ENCODE measurements at regions not wholly inside any gene's neighbourhood (a gene's known extent, or its start where the extent isn't known, plus 50 kb on each side); places are given as distances from the start of the nearest gene placed in this dataset.

DNA sequence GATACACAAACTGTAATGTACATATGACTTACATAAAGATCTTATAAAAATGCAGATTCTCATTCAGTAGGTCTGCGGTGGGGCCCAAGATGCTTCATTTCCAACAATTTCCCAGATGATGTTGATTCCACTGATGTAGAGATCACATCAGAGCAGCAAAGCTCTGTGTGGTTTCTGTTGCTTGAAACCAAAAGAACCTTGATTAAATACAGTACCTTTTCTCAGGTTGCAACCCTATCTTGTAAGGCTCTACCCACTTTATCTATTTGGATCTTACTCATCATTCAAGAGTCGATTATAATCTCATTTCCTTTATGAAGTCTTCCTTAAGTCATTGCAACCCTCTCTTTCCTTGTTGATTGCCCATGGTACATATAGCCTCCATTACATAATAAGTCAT, 816.8 kb downstream of the RPA4 start:
- no peak for TF ChIP-seq SIN3A (IDR thresholded peaks at IDR 0.05; ENCODE audit: borderline replicate concordance, insufficient read depth, low read depth, low read length)
- no peak for TF ChIP-seq POLR2AphosphoS5 (IDR thresholded peaks at IDR 0.05; ENCODE audit: low read depth, low read length)
- TF ChIP-seq, protein P1, sequence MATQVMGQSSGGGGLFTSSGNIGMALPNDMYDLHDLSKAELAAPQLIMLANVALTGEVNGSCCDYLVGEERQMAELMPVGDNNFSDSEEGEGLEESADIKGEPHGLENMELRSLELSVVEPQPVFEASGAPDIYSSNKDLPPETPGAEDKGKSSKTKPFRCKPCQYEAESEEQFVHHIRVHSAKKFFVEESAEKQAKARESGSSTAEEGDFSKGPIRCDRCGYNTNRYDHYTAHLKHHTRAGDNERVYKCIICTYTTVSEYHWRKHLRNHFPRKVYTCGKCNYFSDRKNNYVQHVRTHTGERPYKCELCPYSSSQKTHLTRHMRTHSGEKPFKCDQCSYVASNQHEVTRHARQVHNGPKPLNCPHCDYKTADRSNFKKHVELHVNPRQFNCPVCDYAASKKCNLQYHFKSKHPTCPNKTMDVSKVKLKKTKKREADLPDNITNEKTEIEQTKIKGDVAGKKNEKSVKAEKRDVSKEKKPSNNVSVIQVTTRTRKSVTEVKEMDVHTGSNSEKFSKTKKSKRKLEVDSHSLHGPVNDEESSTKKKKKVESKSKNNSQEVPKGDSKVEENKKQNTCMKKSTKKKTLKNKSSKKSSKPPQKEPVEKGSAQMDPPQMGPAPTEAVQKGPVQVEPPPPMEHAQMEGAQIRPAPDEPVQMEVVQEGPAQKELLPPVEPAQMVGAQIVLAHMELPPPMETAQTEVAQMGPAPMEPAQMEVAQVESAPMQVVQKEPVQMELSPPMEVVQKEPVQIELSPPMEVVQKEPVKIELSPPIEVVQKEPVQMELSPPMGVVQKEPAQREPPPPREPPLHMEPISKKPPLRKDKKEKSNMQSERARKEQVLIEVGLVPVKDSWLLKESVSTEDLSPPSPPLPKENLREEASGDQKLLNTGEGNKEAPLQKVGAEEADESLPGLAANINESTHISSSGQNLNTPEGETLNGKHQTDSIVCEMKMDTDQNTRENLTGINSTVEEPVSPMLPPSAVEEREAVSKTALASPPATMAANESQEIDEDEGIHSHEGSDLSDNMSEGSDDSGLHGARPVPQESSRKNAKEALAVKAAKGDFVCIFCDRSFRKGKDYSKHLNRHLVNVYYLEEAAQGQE (IDR thresholded peaks at IDR 0.05; ENCODE audit: insufficient read depth in 1 of 2, low read depth in 2 of 2, low read length in 1 of 2), result no peak
- TF ChIP-seq, protein P2, sequence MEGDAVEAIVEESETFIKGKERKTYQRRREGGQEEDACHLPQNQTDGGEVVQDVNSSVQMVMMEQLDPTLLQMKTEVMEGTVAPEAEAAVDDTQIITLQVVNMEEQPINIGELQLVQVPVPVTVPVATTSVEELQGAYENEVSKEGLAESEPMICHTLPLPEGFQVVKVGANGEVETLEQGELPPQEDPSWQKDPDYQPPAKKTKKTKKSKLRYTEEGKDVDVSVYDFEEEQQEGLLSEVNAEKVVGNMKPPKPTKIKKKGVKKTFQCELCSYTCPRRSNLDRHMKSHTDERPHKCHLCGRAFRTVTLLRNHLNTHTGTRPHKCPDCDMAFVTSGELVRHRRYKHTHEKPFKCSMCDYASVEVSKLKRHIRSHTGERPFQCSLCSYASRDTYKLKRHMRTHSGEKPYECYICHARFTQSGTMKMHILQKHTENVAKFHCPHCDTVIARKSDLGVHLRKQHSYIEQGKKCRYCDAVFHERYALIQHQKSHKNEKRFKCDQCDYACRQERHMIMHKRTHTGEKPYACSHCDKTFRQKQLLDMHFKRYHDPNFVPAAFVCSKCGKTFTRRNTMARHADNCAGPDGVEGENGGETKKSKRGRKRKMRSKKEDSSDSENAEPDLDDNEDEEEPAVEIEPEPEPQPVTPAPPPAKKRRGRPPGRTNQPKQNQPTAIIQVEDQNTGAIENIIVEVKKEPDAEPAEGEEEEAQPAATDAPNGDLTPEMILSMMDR (IDR thresholded peaks at IDR 0.05), result no peak
- TF ChIP-seq TCF7L2 (IDR thresholded peaks at IDR 0.05; ENCODE audit: low read depth, low read length), result no peak
- H3K4me3 ChIP-seq (ENCODE audit: low read depth in 2 of 2, low read length in 2 of 2), result no peak overlapping the region
- CTCF ChIA-PET, result no interaction called here
- H3K27me3 ChIP-seq (ENCODE audit: control insufficient read depth, insufficient read depth, low read length), result no peaks in the 10 kb centered on the region
- POLR2A ChIA-PET, result no interaction called here
- no TSS peak for BruUV-seq (replicated peaks)
- DNase-seq (ENCODE audit: low read depth, low spot score) (no peak), ATAC-seq (no peak)
- no peaks in the 10 kb centered on the region for H3K4me1 ChIP-seq (ENCODE audit: control insufficient read depth, insufficient read depth, low read length)
- no peak overlapping the region for H3K27ac ChIP-seq (ENCODE audit: low read length)
- intact Hi-C loops (cut with micrococcal nuclease; ENCODE audit: unreplicated experiment) (no loop called here), in situ Hi-C loops (cut with HindIII; ENCODE audit: low pct_unique_long_range_greater_than_20kb, low sequenced_read_pairs) (no loop called here)
- no peaks in the 10 kb centered on the region for H3K36me3 ChIP-seq (ENCODE audit: control insufficient read depth, insufficient read depth, low read length)
- no peaks in the 10 kb centered on the region for H3K9me3 ChIP-seq (ENCODE audit: control insufficient read depth, insufficient read depth, low read depth, low read length)

DNA sequence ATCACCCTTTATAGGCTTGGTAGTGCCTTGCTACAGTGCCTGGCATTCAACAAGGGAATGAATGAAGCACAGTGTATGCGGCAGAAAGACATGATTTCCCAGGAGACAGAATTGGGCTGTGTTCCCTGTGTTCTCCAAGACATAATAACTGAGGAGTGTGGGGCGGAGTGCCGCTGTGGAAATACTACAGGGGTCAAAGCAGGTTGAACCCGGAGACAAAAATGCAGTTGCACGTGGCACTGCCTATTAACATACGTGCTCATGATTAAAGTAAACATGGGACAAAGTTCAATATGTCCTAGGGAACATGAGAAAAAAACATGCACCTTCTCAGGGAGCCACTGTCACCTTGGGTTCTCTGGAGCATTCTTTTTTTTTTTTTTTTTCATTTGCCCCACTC, 820.8 kb downstream of the RPA4 start:
- Histone ChIP-seq H3K27ac (ENCODE audit: low read length) (no peak overlapping the region), H3K27me3 (ENCODE audit: control insufficient read depth, insufficient read depth, low read length) (no peaks in the 10 kb centered on the region), H3K4me1 (ENCODE audit: control insufficient read depth, insufficient read depth, low read length) (no peaks in the 10 kb centered on the region), H3K36me3 (ENCODE audit: control insufficient read depth, insufficient read depth, low read length) (no peaks in the 10 kb centered on the region), H3K4me3 (ENCODE audit: low read depth in 2 of 2, low read length in 2 of 2) (no peak overlapping the region), H3K9me3 (ENCODE audit: control insufficient read depth, insufficient read depth, low read depth, low read length) (no peaks in the 10 kb centered on the region)
- in situ Hi-C loops (cut with HindIII; ENCODE audit: low pct_unique_long_range_greater_than_20kb, low sequenced_read_pairs), result no loop called here
- TF ChIP-seq, protein P2 (IDR thresholded peaks at IDR 0.05), result no peak
- TF ChIP-seq POLR2AphosphoS5 (IDR thresholded peaks at IDR 0.05; ENCODE audit: low read depth, low read length) (no peak), TCF7L2 (IDR thresholded peaks at IDR 0.05; ENCODE audit: low read depth, low read length) (no peak), SIN3A (IDR thresholded peaks at IDR 0.05; ENCODE audit: borderline replicate concordance, insufficient read depth, low read depth, low read length) (no peak)
- TF ChIP-seq, protein P1 (IDR thresholded peaks at IDR 0.05; ENCODE audit: insufficient read depth in 1 of 2, low read depth in 2 of 2, low read length in 1 of 2), result no peak
- BruUV-seq (replicated peaks), result no TSS peak
- DNase-seq (ENCODE audit: low read depth, low spot score), result no peak
- ATAC-seq, result no peak
- intact Hi-C loops (cut with micrococcal nuclease; ENCODE audit: unreplicated experiment), result no loop called here
- POLR2A ChIA-PET, result no interaction called here
- CTCF ChIA-PET, result no interaction called here
